HG03175 (cell line): ENCODE measurements at regions not wholly inside any gene's neighbourhood (a gene's known extent, or its start where the extent isn't known, plus 50 kb on each side); places are given as distances from the start of the nearest gene placed in this dataset.

Experiments used
- ATAC-seq: cut with Tn5 transposase; IDR thresholded peaks from one replicate; pipeline ENCODE4 v1.9.1; 2021; ENCODE audit warnings: mild to moderate bottlenecking, moderate library complexity; ENCODE audit not compliant: unreplicated experiment

DNA sequence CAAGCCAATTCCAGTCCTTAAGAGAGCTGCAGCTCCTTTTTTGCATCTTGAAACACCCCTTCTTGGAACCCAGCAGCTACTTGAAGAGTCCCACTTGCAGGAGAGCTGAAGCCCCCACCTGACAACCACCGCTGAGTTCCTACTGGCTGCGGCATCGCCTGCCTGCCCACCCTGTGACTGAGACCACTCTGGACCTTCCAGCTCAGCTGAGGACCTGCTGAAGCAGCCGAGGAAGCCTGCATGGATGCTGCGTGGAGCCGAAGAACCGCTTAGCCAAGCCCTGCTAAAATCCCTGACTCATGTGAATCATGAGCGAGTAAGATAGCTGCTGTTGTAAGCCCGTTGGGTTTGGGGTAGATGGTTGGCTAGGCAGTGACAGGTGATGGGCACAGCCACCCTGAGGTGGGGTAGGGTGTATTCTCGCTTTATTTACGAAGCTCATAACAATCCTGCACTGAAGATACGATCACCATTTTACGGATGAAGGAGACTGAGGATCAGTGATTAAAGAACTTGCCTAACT lies 78.4 kb downstream of the INHBB start:
- ATAC-seq: no peak

- no peak for ATAC-seq
Observed at GRCh38 chr2:120425014-120425413, 79.1 kb downstream of the INHBB start.

GRCh38 chr2:120428748-120429147 lies 82.8 kb downstream of the INHBB start:
- ATAC-seq: no peak

GRCh38 chr2:120429586-120430500 lies 83.9 kb downstream of the INHBB start:
- no peak for ATAC-seq

DNA sequence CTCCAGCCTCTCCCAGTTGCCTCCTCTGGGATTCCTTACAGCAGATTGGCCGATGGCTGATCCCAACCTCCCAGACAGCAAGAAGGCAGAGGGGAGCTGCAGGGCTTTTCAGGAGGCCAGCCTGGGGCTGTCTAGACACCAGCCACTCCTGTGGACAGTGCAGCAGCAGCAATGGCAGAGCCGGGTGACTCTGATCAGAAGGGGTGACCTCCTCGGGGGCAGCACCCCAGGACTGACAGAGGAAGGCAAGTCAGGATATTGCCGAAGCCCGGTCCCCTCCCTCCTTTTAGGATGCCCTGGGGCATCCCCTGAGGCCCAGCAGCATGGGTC lies 84.5 kb downstream of the INHBB start:
- no peak for ATAC-seq

DNA sequence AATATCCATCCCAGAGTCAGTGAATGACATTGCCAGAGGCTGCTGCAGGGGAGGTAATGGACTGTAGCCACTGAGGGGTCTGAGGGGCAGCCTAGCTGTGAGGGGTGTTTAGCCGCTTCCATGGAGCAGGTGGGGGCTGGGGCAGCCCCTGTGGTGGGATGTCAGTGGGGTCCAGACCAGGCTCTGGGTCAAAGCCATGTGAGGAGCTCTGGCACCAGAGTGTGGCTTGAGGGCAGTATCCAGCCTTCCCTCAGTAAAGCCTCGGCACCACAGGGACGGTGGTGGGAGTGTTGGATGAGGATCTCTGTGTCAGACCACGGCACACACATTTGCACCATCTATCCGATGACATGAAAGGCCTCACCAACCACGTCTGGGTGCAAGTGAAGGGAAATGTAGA lies 85.0 kb downstream of the INHBB start:
- no peak for ATAC-seq

DNA sequence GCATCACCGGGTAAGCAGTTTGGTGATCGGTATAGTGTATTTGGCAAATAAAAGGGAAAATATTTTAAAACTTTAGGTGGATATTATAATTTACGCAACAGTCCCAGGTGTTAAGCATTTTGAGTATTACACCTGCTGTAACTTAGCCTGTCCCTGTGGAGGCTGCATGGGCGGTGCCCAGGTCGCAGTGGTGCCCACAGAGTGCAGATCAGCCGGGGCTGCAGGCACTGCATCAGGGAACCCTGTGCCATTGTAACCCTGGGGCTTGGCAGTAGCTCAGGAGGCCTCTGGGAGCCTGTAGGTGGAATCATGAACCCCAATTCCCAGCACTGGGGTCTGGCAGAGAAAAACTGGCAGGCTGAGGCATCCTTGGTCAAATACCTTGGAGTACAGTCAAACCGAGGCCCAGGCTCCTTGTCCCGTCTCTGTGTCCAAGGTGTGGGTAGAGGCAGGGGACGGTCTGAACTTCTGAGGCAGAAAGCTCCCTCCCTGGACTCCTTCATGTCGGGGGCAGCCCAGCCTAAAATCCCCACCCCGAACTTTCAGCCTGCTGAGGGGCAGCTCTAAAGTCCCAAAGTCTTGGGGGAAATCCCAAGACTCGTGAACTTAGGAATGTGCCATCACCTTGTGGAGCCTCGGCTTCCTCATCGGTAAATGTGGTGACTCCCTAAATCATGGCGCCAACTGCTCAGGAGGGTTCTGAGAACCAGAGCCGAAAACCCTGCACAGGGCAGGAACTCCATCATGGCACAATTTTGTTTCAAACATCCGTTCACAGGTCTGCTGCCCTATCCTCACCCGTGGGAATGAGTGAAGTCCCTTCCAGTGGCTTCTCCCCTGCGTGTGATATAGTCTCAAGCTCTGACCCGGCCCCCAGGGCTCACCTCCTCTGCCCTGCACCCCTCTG lies 85.7 kb downstream of the INHBB start:
- ATAC-seq: no peak

- no peak for ATAC-seq
Observed at GRCh38 chr2:120432293-120432975, 86.5 kb downstream of the INHBB start.

DNA sequence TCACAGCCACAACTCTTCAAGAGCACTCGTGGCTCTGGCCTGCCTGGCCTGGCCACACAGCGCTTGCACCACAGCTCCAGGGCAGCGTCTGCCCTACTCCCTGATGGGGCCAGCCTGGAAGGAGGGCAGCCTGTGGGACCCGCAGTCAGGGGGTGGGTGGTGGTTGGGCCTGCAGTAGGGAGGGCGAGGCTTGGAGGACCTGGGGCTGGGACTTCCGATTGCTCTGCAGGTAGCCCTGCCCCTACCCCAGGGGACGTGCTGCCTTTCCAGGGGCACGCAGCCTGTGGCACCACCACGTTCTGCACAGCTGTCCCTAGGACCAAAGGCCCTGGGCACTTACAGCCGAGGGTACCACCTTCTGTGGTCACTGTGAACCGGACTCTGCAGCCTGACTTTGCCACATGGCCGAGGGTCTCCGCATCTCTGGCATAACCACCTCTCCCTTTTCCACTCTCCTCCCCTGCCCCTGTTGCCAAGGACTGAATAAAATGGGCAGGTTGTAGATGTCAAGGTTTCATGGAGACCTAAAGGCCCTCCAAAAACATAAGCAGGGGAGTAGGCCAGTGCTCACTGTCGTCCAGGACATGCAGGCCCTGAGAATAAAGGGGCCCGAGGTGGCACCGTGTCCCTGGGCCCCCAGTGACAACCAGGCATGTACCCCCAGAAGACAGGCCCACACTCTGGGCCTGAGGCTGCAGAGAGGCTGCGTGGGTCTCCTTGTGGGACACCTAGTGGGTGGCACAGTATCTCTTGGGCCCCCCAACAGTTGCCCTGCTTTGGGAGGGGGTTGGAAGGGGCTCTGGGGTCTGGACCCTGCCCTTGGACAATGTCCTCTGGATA lies 87.3 kb downstream of the INHBB start:
- no peak for ATAC-seq

GRCh38 chr2:120433816-120434290 lies 87.9 kb downstream of the INHBB start:
- no peak for ATAC-seq

DNA sequence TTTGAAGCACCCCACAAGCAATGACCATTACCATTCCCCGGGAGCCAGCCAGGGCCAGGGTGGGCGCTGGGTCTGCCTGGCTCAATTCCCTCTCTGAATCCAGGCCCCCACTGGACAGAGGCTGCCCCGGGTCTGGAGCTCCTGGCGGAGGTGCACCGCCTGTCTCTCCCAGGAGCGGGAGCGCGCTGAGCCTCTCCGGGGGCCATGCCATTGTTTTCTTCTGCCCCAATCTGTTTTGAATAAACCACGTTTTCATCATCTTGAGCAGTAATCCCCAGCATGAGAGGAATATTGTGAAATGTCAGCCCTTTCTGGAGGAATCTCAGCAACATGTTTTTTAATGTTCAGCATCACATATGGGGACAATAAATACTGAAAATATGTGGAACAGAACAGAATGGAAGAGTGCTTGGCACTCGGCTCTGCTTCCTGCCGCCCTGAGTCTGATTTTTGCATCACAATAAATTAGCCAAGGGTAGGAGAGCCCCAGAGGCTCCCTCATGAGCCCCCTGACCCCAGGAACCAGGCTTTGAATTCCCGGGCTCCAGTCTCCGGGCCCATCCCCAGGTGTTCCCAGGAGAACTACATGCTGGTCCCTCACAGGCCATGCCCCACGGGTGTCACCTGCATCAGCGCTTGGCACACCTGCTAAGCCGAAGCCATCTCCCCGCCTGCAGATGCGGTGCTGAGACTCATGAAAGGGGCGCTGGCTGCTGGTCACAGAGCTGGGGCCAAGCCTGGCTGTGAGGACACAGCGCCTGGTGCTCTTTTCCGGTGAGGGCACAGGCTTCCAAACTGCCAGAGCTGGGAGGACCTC lies 88.8 kb downstream of the INHBB start:
- no peak for ATAC-seq

DNA sequence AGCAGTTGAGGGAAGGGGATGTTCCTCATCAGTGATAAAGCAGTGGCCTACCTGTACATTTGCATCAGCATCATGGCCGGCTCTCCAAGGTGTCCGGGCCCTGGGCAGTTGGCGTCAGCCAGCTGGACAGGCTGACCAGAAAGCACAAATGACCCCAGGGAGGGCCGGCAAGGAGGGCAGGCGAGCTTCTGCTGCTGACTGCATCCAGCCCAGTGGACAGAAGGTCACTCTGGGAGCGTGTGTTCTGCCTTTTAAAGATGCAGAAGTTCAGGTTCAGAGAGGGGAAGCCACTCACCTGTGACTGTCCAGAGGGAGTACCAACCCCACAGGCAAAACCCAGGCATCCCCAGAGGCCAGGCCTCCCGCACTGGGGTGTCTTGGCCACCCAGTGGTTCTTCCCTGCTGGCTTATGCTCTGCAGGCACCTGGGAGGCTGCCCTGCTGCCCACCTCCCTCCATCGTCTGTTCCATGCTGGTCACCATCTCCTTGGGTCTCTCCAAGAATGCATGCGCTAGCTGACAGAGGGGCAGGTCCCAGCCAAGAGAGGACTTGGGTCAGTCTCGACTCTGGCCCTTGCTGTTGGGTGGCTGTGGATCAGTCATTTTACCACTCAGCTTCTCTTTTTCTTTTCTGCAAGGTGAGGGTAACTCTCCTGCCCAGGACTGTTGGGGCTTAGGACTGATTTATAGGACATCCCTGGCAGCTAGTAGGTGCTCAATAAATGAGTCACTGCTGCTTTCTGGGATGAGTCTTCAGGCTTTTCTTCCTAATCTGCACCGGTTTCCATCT lies 89.9 kb downstream of the INHBB start:
- ATAC-seq: no peak

GRCh38 chr2:120436460-120436739 lies 90.5 kb downstream of the INHBB start:
- ATAC-seq: no peak

DNA sequence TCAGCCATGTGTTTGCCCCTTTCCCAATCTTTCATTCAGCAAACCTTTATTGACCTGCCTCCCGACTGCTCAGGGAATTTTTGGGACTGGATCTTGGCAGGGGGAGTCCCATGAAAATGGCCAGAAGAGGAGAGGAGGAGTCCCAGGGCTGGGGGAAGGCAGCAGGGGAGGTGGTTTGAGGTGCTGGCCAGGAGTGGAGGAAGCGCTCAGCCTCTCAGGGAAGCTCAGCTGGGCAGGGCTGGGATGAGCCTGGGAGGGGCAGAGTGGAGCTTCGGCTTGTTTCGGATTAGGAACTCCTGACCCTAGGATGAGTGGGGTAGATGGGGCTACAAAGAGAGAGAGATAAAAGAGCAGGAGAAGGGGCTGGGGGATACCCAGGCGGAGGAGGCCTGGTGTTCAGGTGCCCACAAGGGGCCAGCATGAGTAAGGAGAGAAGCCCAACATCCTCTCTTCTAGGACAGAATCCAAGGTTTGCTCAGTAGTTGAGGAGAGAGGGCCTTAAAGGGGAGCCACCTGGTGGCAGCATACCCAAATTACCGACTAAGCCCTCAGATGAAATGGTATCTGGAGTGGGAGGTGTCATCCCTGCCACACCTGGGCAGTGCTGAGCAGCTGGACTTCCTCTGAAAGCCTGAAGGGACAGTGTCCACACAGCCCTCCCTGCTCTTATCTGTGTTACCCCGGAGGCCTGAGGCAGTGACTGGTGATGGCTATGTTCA lies 91.1 kb downstream of the INHBB start:
- no peak for ATAC-seq

DNA sequence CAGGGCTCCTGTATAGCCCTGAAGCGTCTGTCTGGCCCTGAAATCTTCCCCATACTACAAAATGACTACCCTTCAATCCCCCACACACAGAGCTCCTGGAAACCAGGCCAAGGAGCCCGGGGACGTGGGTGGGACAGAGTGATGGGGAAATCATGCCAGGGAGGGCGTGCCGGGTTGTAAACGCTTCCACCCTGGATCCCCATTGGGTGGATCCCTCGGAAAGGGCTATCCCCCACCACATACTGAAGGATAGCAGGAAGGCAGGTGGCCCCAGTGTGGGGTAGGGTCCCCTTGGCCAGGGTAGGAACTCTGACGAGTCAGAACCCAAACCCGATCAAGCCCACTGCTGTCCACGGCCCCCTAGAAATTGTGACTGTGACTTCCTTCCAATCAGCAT lies 91.7 kb downstream of the INHBB start:
- no peak for ATAC-seq

- no peak for ATAC-seq
Observed at GRCh38 chr2:120438301-120439066, 92.5 kb downstream of the INHBB start.

DNA sequence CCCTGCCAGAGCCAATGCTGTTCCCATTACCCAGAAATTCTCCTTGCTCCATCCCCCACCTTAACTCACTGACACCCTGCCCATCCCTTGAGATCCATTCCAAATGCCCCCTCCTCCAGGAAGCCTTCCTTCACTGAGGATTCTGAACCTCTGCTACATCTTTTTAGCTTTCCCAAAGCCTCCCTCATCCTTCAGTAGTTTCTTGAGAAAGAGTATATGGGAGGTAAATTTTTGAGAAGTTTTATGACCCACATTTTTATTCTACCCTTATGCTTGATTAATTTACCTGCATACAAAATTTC lies 93.1 kb downstream of the INHBB start:
- ATAC-seq: no peak
